Stimulated activated CD8-positive, alpha-beta memory T cell treated with anti-CD3 and anti-CD28 coated beads, Interleukin-15, amount 100 ng/mL, for 48 hours (primary cell): ENCODE measurements at regions not wholly inside any gene's neighbourhood (a gene's known extent, or its start where the extent isn't known, plus 50 kb on each side); places are given as distances from the start of the nearest gene placed in this dataset.

Source experiments
- DNase-seq, 2 donors: peaks; one replicate each; pipeline ENCODE4 v3.0.0-alpha.2; 2020; ENCODE audit warnings: low read depth in 2 of 2

GRCh38 chr17:79446399-79447009 lies 164.3 kb downstream of the RBFOX3 start:
- DNase-seq = no peak

GRCh38 chr17:79444198-79444597 lies 166.7 kb downstream of the RBFOX3 start:
- no peak for DNase-seq

- no peak for DNase-seq
Observed at GRCh38 chr17:79443026-79443425, 167.8 kb downstream of the RBFOX3 start.

GRCh38 chr17:79441356-79442160 lies 169.3 kb downstream of the RBFOX3 start:
- DNase-seq = no peak

GRCh38 chr17:79440251-79440650 lies 170.6 kb downstream of the RBFOX3 start:
- no peak for DNase-seq

- no peak for DNase-seq
Observed at GRCh38 chr17:79439493-79439892, 171.4 kb downstream of the RBFOX3 start.

GRCh38 chr17:79438546-79439334 lies 172.1 kb downstream of the RBFOX3 start:
- DNase-seq = no peak

- no peak for DNase-seq
Observed at GRCh38 chr17:79438058-79438457, 172.8 kb downstream of the RBFOX3 start.

GRCh38 chr17:79437081-79437480 lies 173.8 kb downstream of the RBFOX3 start:
- no peak for DNase-seq

GRCh38 chr17:79435962-79436361 lies 174.9 kb downstream of the RBFOX3 start:
- no peak for DNase-seq

GRCh38 chr17:79435296-79435695 lies 175.6 kb downstream of the RBFOX3 start:
- DNase-seq = no peak

GRCh38 chr17:79434215-79434614 lies 176.6 kb downstream of the RBFOX3 start:
- no peak for DNase-seq

- DNase-seq = no peak
Observed at GRCh38 chr17:79433379-79433778, 177.5 kb downstream of the RBFOX3 start.

GRCh38 chr17:79431175-79431574 lies 179.7 kb downstream of the RBFOX3 start:
- DNase-seq = no peak

- no peak for DNase-seq
Observed at GRCh38 chr17:79429864-79430494, 180.9 kb downstream of the RBFOX3 start.

- no peak for DNase-seq
Observed at GRCh38 chr17:79428988-79429387, 181.9 kb downstream of the RBFOX3 start.

- DNase-seq = no peak
Observed at GRCh38 chr17:79427621-79428539, 183.0 kb downstream of the RBFOX3 start.

- no peak for DNase-seq
Observed at GRCh38 chr17:79425686-79426085, 185.2 kb downstream of the RBFOX3 start.

GRCh38 chr17:79424471-79425185 lies 186.2 kb downstream of the RBFOX3 start:
- DNase-seq = no peak

GRCh38 chr17:79423811-79424465 lies 186.9 kb downstream of the RBFOX3 start:
- DNase-seq = no peak
